Keratinocyte (primary cell): ENCODE measurements at regions not wholly inside any gene's neighbourhood (a gene's known extent, or its start where the extent isn't known, plus 50 kb on each side); places are given as distances from the start of the nearest gene placed in this dataset.

Experiments
- CTCF ChIP-seq, 3 experiments: IDR thresholded peaks in 1 of 3; conservative IDR thresholded peaks in 1 of 3; optimal IDR thresholded peaks in 1 of 3; 2 replicates in 2 of 3; 3 replicates in 1 of 3; pipeline versions ENCODE3 to v1.5.1; 2011; ENCODE audit warnings: low read length in 3 of 3, mild to moderate bottlenecking in 3 of 3, moderate library complexity in 2 of 3, control low read depth in 1 of 3, inconsistent platforms in 1 of 3; ENCODE audit not compliant: insufficient read depth in 2 of 3; ENCODE audit errors: extremely low read depth in 1 of 3
- EZH2 ChIP-seq: IDR thresholded peaks from one replicate; pipeline ENCODE4 v1.6.1; 2012; ENCODE audit warnings: inconsistent platforms, mild to moderate bottlenecking, low read length, moderate library complexity

DNA sequence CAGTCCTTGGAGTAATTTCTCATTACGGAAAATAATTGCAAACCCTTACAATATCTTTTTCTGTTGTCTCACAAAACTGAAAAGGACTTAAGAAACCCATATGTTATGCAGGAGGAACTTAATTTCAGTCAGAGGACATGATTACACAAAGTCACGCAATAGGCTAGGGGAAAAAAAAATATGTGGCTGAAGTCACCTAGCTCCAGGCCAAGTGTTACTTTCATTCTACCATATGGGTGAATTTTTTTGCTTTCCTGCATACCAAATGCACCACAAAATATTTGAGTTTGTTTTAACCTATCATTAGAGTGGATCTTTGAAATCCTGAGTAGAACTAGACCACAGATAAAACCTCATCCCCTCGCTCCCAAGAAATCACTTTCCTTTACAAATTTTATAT, 523.5 kb downstream of the CAAP1 start:
- no peak for TF ChIP-seq CTCF (optimal IDR thresholded peaks at IDR 0.05 in 1 of 3, IDR thresholded peaks at IDR 0.05 in 1 of 3, conservative IDR thresholded peaks at IDR 0.05 in 1 of 3; ENCODE audit: extremely low read depth in 1 of 3, insufficient read depth in 2 of 3, low read length in 3 of 3)
- no peak for TF ChIP-seq EZH2
